ENCODE measurements at regions not wholly inside any gene's neighbourhood (a gene's known extent, or its start where the extent isn't known, plus 50 kb on each side); places are given as distances from the start of the nearest gene placed in this dataset.
"Not testable (repeated sequence)": the region's sequence is repeated elsewhere in the genome, so short reads cannot be mapped to it uniquely, and the experiment has no call there.

- DNase-seq: no peak
These were observed 1583.3 kb downstream of the STIM2 start for GRCh38 chr4:28443801-28444412.

- no peak for DNase-seq
These were observed 1584.3 kb downstream of the STIM2 start for GRCh38 chr4:28444886-28445496.

DNA sequence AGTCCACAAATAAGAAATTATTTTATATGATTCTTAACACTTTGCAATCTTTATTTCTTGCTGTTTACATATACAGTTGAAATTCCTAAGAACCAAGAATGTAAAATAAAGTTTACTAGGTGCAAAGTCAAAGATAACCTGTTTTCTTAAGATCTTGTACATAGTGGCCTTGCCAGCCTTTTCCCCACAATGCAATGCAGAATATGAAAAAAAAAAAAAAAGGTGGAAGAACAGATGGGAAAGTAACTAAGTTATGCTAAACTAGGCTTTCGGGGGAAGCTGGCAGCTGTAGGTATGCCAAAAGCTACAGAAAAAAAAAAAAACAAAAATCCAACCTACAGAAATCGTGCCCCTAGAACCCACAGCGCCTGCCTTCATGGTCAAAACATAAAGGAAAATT lies 1588.4 kb downstream of the STIM2 start:
- DNase-seq: no peak

- no peak for DNase-seq
These were observed 1590.7 kb downstream of the STIM2 start for GRCh38 chr4:28451346-28451745.

- DNase-seq: no peak
These were observed 1602.4 kb downstream of the STIM2 start for GRCh38 chr4:28462766-28463700.

- no peak for DNase-seq
These were observed 1604.2 kb downstream of the STIM2 start for GRCh38 chr4:28464823-28465222.

GRCh38 chr4:28466886-28467285 lies 1606.2 kb downstream of the STIM2 start:
- DNase-seq: not testable (repeated sequence)

GRCh38 chr4:28469387-28469786 lies 1608.7 kb downstream of the STIM2 start:
- no peak for DNase-seq

GRCh38 chr4:28469886-28470285 lies 1609.2 kb downstream of the STIM2 start:
- DNase-seq: no peak

- DNase-seq: no peak
These were observed 1614.7 kb downstream of the STIM2 start for GRCh38 chr4:28475381-28475780.

DNA sequence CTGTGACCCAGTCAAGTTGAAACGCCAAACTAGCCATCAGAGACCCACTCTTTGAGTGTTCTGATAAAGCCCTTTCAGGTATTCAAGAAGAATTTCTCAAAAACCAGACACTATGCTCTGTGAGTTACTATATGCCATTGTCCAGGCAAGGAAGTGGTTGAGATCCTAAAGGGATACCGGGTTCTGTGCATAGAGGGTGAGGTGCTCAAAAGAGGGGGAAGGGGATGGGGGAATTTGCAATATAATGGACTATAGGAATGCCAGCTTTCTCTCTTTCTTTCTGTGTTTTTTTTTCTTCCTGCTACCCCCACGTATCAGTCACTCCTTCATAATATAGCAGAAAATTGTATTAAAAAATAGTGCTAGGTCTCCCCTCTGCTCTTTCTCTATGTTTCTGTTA lies 1619.0 kb downstream of the STIM2 start:
- no peak for DNase-seq

- no peak for DNase-seq
These were observed 1620.9 kb downstream of the STIM2 start for GRCh38 chr4:28481565-28481964.

GRCh38 chr4:28482580-28483270 lies 1622.1 kb downstream of the STIM2 start:
- no peak for DNase-seq

DNA sequence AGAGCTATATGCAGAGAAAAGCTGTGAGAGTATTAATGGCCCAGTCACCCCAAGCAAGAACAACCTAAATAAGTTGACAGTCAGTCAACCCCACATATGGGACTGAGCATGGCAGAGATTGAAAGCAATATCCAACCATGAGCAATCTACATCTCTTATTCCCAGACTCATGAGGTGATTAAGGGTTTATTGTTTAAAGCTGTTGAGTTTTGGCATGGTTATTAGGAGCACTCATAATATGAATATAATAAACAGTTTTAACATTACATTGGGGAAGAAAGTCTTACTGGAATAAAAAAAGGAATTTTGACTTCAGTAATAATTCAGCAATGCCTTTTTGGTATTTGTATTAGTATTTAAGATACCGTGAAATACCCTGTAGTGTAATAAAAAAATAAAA lies 1627.4 kb downstream of the STIM2 start:
- no peak for DNase-seq

- no peak for DNase-seq
These were observed 1630.0 kb downstream of the STIM2 start for GRCh38 chr4:28490669-28491068.

GRCh38 chr4:28505064-28505463 lies 1644.4 kb downstream of the STIM2 start:
- DNase-seq: no peak

- no peak for DNase-seq
These were observed 1648.0 kb downstream of the STIM2 start for GRCh38 chr4:28508636-28509035.

DNA sequence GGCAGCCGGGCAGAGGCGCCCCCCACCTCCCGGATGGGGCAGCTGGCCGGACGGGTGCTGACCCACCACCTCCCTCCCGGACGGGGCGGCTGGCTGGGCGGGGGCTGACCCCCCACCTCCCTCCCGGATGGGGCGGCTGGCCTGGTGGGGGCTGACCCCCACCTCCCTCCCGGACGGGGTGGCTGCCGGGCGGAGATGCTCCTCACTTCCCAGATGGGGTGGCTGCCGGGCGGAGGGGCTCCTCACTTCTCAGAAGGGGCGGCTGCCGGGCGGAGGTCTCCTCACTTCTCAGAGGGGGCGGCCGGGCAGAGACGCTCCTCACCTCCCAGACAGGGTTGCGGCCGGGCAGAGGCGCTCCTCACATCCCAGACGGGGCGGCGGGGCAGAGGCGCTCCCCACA lies 1654.1 kb downstream of the STIM2 start:
- not testable (repeated sequence) for DNase-seq

DNA sequence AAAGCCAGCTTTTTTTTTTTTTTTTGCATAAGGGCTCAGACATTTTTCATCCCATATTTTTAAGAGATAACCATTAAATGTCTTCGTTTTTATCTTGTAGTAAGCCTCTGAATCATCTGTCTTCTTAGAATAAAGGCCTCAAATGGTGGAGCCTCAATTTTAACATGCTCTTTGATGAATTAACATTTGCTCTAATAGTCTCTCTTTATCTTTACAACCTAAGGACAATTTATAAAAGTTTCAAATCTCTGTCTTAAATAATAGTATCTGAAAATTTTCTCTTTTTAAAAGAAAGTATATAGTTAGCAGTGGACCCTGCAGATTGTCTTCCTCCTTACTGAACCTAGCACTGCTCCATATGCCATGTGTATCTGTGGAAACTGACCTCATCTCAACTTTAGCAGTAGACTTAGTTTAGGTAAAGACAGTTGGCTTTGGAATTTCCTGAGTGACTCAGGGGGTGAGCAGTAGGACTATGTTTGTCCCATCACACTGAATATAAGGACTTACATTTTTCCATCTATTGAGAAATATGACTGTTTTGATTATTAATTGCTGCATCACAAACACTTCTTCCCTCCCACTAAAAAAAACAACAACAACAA lies 1658.0 kb downstream of the STIM2 start:
- no peak for DNase-seq

GRCh38 chr4:28523681-28524190 lies 1663.1 kb downstream of the STIM2 start:
- no peak for DNase-seq

DNA sequence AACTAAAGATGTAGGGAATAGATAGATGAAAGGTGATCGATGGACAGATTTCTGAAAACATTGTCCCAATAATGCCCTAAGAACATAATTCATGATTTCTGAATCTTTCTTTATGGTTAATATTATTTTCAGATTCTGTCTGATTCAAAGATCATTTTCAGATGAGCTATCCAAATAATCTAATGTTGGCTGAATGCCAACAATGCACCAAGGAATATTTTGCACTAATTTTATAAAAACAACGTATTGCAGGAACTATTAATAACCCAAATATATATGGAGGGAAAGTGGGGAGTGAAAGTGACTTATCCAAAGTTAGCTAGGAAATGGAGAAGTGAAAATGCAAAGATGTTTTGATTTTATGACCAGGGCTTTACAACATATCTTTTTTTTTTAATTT lies 1675.5 kb downstream of the STIM2 start:
- DNase-seq: no peak

DNA sequence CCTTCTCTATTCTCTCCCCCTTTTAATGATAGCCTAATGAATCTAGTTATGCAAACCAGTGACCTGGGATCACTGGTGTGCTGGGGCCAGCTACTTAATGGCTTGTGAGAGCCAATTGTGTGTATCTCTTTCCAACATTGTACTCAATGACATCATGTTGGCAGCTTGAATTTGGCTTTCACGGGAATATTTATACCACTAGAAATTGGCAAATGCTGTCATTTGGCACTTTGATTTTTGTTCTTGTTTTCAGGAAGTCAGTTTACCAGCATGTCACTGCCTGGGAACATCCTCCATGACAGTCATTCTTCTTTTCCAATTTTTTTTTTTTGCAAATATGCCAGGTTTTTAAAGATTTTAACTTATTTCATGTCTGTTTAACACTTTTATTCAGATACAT lies 1685.3 kb downstream of the STIM2 start:
- no peak for DNase-seq

DNA sequence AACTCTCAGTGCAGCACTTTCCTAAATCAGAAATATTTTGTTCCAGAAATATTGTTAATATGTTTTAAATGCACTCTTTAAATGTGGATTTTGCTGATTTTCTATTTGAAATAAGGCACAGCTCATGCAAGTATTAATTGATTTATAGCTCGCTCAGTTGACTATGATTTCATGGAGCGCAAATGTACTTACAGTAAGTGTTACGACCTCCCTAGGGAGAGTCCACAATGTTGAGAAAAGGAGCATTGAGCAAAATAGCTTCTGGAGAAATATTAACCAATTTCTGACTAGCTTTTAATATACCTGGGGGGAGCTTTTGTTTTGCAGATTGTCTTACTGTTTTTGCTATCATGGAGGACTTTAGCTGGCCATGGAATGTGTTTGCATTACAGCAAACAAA lies 1687.5 kb downstream of the STIM2 start:
- DNase-seq: no peak

Measured in NCI-H1105 treated with DMSO at 0.1 percent for 48 hours (cell line).